ENCODE measurements at regions not wholly inside any gene's neighbourhood (a gene's known extent, or its start where the extent isn't known, plus 50 kb on each side); places are given as distances from the start of the nearest gene placed in this dataset.

- DNase-seq (ENCODE audit: low read depth): peak; percentile 5
- TF ChIP-seq, protein P1, sequence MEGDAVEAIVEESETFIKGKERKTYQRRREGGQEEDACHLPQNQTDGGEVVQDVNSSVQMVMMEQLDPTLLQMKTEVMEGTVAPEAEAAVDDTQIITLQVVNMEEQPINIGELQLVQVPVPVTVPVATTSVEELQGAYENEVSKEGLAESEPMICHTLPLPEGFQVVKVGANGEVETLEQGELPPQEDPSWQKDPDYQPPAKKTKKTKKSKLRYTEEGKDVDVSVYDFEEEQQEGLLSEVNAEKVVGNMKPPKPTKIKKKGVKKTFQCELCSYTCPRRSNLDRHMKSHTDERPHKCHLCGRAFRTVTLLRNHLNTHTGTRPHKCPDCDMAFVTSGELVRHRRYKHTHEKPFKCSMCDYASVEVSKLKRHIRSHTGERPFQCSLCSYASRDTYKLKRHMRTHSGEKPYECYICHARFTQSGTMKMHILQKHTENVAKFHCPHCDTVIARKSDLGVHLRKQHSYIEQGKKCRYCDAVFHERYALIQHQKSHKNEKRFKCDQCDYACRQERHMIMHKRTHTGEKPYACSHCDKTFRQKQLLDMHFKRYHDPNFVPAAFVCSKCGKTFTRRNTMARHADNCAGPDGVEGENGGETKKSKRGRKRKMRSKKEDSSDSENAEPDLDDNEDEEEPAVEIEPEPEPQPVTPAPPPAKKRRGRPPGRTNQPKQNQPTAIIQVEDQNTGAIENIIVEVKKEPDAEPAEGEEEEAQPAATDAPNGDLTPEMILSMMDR (IDR thresholded peaks at IDR 0.05; ENCODE audit: control insufficient read depth, insufficient read depth, low read depth, low read length, missing control alignments): no peak
- H3K4me3 ChIP-seq (ENCODE audit: control insufficient read depth, low read depth, low read length): no peak overlapping the region
Observed at GRCh38 chr11:31995525-31996094, 95.3 kb upstream of the RCN1 start.

DNA sequence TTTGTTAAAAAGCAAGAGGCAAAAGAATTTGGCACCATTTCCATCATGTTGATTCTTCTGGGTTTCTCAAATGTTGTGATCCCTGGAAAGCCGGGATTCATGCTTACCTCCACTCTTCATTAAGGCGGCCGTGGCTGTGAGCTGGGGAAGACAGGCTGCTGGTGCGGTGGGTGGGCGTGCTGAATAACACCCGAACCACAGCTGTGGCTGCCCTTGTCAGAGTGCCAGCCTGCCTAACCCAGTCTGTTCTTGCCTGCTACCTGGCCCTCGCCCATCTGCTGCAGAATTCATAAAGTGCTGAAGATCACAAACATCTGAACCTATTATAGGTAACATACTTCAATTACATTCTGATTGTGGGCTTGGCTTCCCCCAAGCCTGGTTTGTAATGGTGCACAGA is 95.8 kb upstream of the RCN1 start:
- TF ChIP-seq, protein P1 (IDR thresholded peaks at IDR 0.05; ENCODE audit: control insufficient read depth, insufficient read depth, low read depth, low read length, missing control alignments): no peak
- DNase-seq (ENCODE audit: low read depth): no peak
- no peak overlapping the region for H3K4me3 ChIP-seq (ENCODE audit: control insufficient read depth, low read depth, low read length)

GRCh38 chr11:31987118-31988005 is 103.5 kb upstream of the RCN1 start:
- no peak for DNase-seq (ENCODE audit: low read depth)
- no peak overlapping the region for H3K4me3 ChIP-seq (ENCODE audit: control insufficient read depth, low read depth, low read length)
- TF ChIP-seq, protein P1 (IDR thresholded peaks at IDR 0.05; ENCODE audit: control insufficient read depth, insufficient read depth, low read depth, low read length, missing control alignments): no peak

DNA sequence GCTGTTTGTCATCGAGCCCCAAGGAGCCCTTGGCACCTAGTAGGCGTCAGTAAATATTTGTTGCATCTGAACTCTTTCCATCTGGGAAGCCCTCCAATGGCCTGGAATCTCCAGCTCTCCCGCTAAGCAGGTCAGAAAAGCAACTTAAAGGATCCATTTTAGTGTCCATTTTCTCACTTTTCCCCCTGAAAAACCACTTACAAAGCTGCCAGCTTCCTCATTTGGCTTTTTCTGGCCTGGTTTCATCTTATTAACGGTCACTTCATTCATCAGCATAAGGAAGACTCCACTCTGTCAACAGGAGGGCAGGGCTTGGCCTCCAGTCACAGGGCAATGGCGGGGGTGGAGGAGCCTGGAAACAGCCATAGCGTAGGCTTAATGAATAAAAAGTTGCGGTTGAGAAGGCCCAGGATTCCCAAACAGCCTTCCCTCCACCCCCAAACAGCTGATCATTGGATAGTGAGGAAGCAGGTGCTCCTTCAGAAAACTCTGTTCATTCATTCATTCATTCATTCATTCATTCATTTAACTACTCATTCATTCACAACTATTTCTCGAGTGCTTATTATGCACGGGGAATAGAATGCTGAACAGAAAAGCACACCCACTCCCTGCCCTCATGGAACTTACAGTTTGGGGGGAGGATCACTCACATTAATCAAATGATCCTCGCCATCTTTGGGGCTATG is 104.5 kb upstream of the RCN1 start:
- DNase-seq (ENCODE audit: low read depth): no peak
- TF ChIP-seq, protein P1 (IDR thresholded peaks at IDR 0.05; ENCODE audit: control insufficient read depth, insufficient read depth, low read depth, low read length, missing control alignments): no peak

DNA sequence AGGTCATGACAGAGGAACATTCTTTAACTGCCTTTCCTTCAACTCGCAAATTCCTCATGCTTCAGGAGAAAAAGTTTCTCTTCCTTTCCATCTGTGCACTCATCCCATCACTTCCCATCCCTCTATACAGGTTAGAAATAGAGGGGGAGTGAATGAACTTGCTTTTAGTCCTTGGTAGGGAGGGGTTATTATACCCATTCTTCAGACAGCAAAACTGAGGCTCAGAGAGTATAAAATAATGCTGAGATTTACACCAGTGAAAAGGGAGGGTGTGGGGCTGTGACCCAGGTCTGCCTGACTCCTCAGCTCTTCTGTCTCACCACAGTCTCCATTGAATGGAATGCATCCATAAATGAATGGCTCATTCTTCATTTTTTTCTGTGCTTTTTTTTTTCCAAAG is 109.4 kb upstream of the RCN1 start:
- H3K4me3 ChIP-seq (ENCODE audit: control insufficient read depth, low read depth, low read length): no peak overlapping the region
- TF ChIP-seq, protein P1 (IDR thresholded peaks at IDR 0.05; ENCODE audit: control insufficient read depth, insufficient read depth, low read depth, low read length, missing control alignments): no peak
- no peak for DNase-seq (ENCODE audit: low read depth)

More for the DNA sequence above, 104.5 kb upstream of the RCN1 start:
- H3K4me3 ChIP-seq (ENCODE audit: control insufficient read depth, low read depth, low read length): no peak overlapping the region

- no peak for DNase-seq (ENCODE audit: low read depth)
- no peak overlapping the region for H3K4me3 ChIP-seq (ENCODE audit: control insufficient read depth, low read depth, low read length)
- TF ChIP-seq, protein P1 (IDR thresholded peaks at IDR 0.05; ENCODE audit: control insufficient read depth, insufficient read depth, low read depth, low read length, missing control alignments): no peak
Observed at GRCh38 chr11:31977343-31977742, 113.5 kb upstream of the RCN1 start.

Data from AG09309 (cell line).